GM12878 (cell line): ENCODE measurements at regions not wholly inside any gene's neighbourhood (a gene's known extent, or its start where the extent isn't known, plus 50 kb on each side); places are given as distances from the start of the nearest gene placed in this dataset.

ENCODE experiments used
- ATAC-seq: fragments of 200-7000 bp; cut with Tn5 transposase; 3 replicates; pipeline ENCODE4 v1.9.1; 2020; ENCODE audit warnings: mild to moderate bottlenecking, moderate library complexity
- BruUV-seq: library from RNA; stranded (reverse); fragments of 400-500 nt; replicated peaks from 2 replicates; lab custom pipeline; 2021; lab: Mats Ljungman, UMichigan
- CTCF ChIA-PET: fragments of 300-600 bp; sonication (Branson Sonifier 250); formaldehyde crosslinking; extraction: SDS; loops from one replicate; lab custom pipeline; 2021; ENCODE audit warnings: inconsistent platforms; lab: Yijun Ruan, JAX
- POLR2A ChIA-PET: fragments of 350-600 bp; formaldehyde crosslinking; extraction: SDS; loops from one replicate; lab custom pipeline; 2021; ENCODE audit warnings: inconsistent platforms; lab: Charles Lee
- RAD21 ChIA-PET: fragments of 300-600 bp; sonication (Branson Sonifier 250); formaldehyde crosslinking; loops from one replicate; lab custom pipeline; 2023; ENCODE audit warnings: antibody characterized with exemption; ENCODE audit not compliant: unreplicated experiment; lab: Charles Lee
- SMC1A ChIA-PET: fragments of 300-600 bp; sonication (Branson Sonifier 250); formaldehyde crosslinking; loops from one replicate; lab custom pipeline; 2023; ENCODE audit not compliant: unreplicated experiment, uncharacterized antibody; lab: Charles Lee
- DNase-seq: peaks from one replicate; pipeline ENCODE4 v3.0.0-alpha.2; 2011; ENCODE audit warnings: low read depth, low spot score
- FAIRE-seq: peaks from 3 replicates; lab custom pipeline; 2011; peaks lifted over from hg19 to GRCh38; lab: Jason Lieb, UNC
- H2AFZ ChIP-seq: 2 replicates; pipeline ENCODE4 v1.6.0; 2011; ENCODE audit warnings: low read depth, low read length, control low read depth; ENCODE audit not compliant: control insufficient read depth
- H3K27ac ChIP-seq: 2 replicates; pipeline ENCODE4 v1.5.1; 2011; ENCODE audit warnings: control low read depth; ENCODE audit not compliant: control insufficient read depth, insufficient read depth
- H3K27me3 ChIP-seq, 2 experiments: replicated peaks in 1 of 2; 2 replicates each; pipeline versions ENCODE4 v1.6.0 to v1.6.1; 2011; ENCODE audit warnings: low read length in 1 of 2; ENCODE audit not compliant: control insufficient read depth in 2 of 2, insufficient read depth in 2 of 2
- H3K36me3 ChIP-seq, 2 experiments: 2 replicates each; pipeline ENCODE4 v1.5.1; 2011; ENCODE audit warnings: low read length in 1 of 2; ENCODE audit not compliant: control insufficient read depth in 2 of 2, insufficient read depth in 2 of 2
- H3K4me1 ChIP-seq: 2 replicates; pipeline ENCODE4 v1.6.1; 2011; ENCODE audit warnings: mild to moderate bottlenecking, low read length, moderate library complexity, mixed read lengths; ENCODE audit not compliant: control insufficient read depth, insufficient read depth
- H3K4me2 ChIP-seq: 2 replicates; pipeline ENCODE4 v1.6.0; 2011; ENCODE audit warnings: control low read depth; ENCODE audit not compliant: control insufficient read depth, insufficient read depth
- H3K4me3 ChIP-seq: fragments of 200-600 bp; sonication (generic); 2 replicates; pipeline ENCODE4 v1.5.1; 2016
- H3K79me2 ChIP-seq: 2 replicates; pipeline ENCODE4 v1.6.0; 2011; ENCODE audit warnings: low read length; ENCODE audit not compliant: control insufficient read depth, insufficient read depth
- H3K9ac ChIP-seq: 2 replicates; pipeline ENCODE4 v1.8.0; 2011; ENCODE audit warnings: low read length, control low read depth, mixed read lengths; ENCODE audit not compliant: control insufficient read depth, insufficient read depth
- H3K9me3 ChIP-seq: replicated peaks from 3 replicates; pipeline ENCODE4 v1.5.1; 2011; ENCODE audit warnings: mild to moderate bottlenecking, low read length; ENCODE audit not compliant: control insufficient read depth, insufficient read depth
- H4K20me1 ChIP-seq: 2 replicates; pipeline ENCODE4 v1.6.0; 2011; ENCODE audit not compliant: control insufficient read depth, insufficient read depth
- ATF2 ChIP-seq: IDR thresholded peaks from 2 replicates; pipeline ENCODE4 v1.6.1; 2012; ENCODE audit warnings: low read length, inconsistent platforms
- BMI1 ChIP-seq: fragments of 450-650 bp; IDR thresholded peaks from 2 replicates; pipeline ENCODE4 v1.6.1; 2016; ENCODE audit warnings: mild to moderate bottlenecking, moderate library complexity, borderline replicate concordance
- HDGF ChIP-seq: fragments of 450-650 bp; IDR thresholded peaks from 2 replicates; pipeline ENCODE4 v1.6.1; 2016; ENCODE audit warnings: antibody characterized with exemption
- MTA3 ChIP-seq: IDR thresholded peaks from 2 replicates; pipeline ENCODE4 v1.6.1; 2012; ENCODE audit warnings: low read length, inconsistent platforms, borderline replicate concordance
- MXI1 ChIP-seq: fragments of 150-350 bp; IDR thresholded peaks from 2 replicates; pipeline ENCODE4 v1.6.1; 2011; ENCODE audit warnings: low read depth, mild to moderate bottlenecking, inconsistent platforms, low read length, improper control_type of control experiment
- SUPT20H ChIP-seq: IDR thresholded peaks from 2 replicates; pipeline ENCODE4 v1.6.1; 2011; ENCODE audit warnings: low read depth, mild to moderate bottlenecking, low read length, moderate library complexity, borderline replicate concordance; ENCODE audit not compliant: control insufficient read depth
- ZBED1 ChIP-seq: IDR thresholded peaks from 2 replicates; pipeline ENCODE4 v1.6.1; 2016; ENCODE audit warnings: borderline replicate concordance
- ZBTB40 ChIP-seq: fragments of 450-650 bp; IDR thresholded peaks from 2 replicates; pipeline ENCODE4 v1.6.1; 2016; ENCODE audit warnings: mild to moderate bottlenecking, moderate library complexity, borderline replicate concordance
- ZNF217 ChIP-seq: fragments of 450-650 bp; IDR thresholded peaks from 2 replicates; pipeline ENCODE4 v1.6.1; 2017; ENCODE audit warnings: antibody characterized with exemption, mild to moderate bottlenecking
- ZNF274 ChIP-seq: IDR thresholded peaks from one replicate; pipeline ENCODE4 v1.8.0; 2011; ENCODE audit not compliant: insufficient read length, insufficient read depth
- ZNF687 ChIP-seq: fragments of 450-650 bp; IDR thresholded peaks from 2 replicates; pipeline ENCODE4 v1.6.1; 2017; ENCODE audit warnings: mild to moderate bottlenecking, moderate library complexity
- WGBS: methylation state at CpG from one replicate; pipeline ENCODE4 v1.1.6; 2016; ENCODE audit warnings: low lambda C conversion rate; ENCODE audit not compliant: insufficient replicate concordance, insufficient coverage; ENCODE audit errors: missing lambda C conversion rate; 5-methylcytosine and 5-hydroxymethylcytosine counted together
- in situ Hi-C: fragments of 300-500 bp; cut with MboI; formaldehyde crosslinking; loops from 9 replicates; pipeline ENCODE4 v1.14.3; 2018; ENCODE audit warnings: mixed read lengths
- intact Hi-C: fragments of 100-400 bp; cut with micrococcal nuclease; formaldehyde crosslinking; loops from one replicate; pipeline ENCODE4 v1.14.2; 2022; ENCODE audit not compliant: unreplicated experiment

- no peak for TF ChIP-seq ZBED1
- TF ChIP-seq MTA3 = no peak
- no peak for TF ChIP-seq HDGF
- no peak for TF ChIP-seq MXI1
- no peak for TF ChIP-seq BMI1
- no peak for TF ChIP-seq ZBTB40
- TF ChIP-seq, all 136 proteins: peak for 0
These were observed 190.8 kb downstream of the PRDM2 start (continued) for GRCh38 chr1:13890766-13891165.

- Histone ChIP-seq H3K9me3 (no peaks in the 10 kb centered on the region; the same call in 2 of the 3 replicates), H3K4me1 (no peaks in the 10 kb centered on the region), H2AFZ (no peak overlapping the region), H3K79me2 (no peaks in the 10 kb centered on the region), H3K27me3 (peaks cover 5 to 7% of the 10 kb centered on the region in 2 experiments), H3K9ac (no peak overlapping the region), H3K36me3 (no peaks in the 10 kb centered on the region), H3K4me3 (no peak overlapping the region), H3K4me2 (no peak overlapping the region), H3K27ac (no peak overlapping the region), H4K20me1 (no peaks in the 10 kb centered on the region)
- SMC1A ChIA-PET = no interaction called here
- CTCF ChIA-PET = no interaction called here
- no peak for FAIRE-seq
- ATAC-seq = no peak
- RAD21 ChIA-PET = no interaction called here
- intact Hi-C loops = no loop called here
- no TSS peak for BruUV-seq
- POLR2A ChIA-PET = no interaction called here
- DNase-seq = no peak
- in situ Hi-C loops = no loop called here
- WGBS = 25% methylated on average over 7 of the region's 7 CpGs
- TF ChIP-seq ATF2 (no peak), SUPT20H (no peak), ZNF217 (no peak), ZNF274 (no peak), ZNF687 (no peak)
These were observed 192.2 kb downstream of the PRDM2 start for GRCh38 chr1:13892198-13892597.
